GM19372 (cell line): ENCODE measurements at regions not wholly inside any gene's neighbourhood (a gene's known extent, or its start where the extent isn't known, plus 50 kb on each side); places are given as distances from the start of the nearest gene placed in this dataset.
"Not testable (repeated sequence)": the region's sequence is repeated elsewhere in the genome, so short reads cannot be mapped to it uniquely, and the experiment has no call there.

Experiments
- ATAC-seq: cut with Tn5 transposase; IDR thresholded peaks from one replicate; pipeline ENCODE4 v1.9.1; 2021; ENCODE audit warnings: mild to moderate bottlenecking, low read depth, moderate library complexity; ENCODE audit not compliant: unreplicated experiment

DNA sequence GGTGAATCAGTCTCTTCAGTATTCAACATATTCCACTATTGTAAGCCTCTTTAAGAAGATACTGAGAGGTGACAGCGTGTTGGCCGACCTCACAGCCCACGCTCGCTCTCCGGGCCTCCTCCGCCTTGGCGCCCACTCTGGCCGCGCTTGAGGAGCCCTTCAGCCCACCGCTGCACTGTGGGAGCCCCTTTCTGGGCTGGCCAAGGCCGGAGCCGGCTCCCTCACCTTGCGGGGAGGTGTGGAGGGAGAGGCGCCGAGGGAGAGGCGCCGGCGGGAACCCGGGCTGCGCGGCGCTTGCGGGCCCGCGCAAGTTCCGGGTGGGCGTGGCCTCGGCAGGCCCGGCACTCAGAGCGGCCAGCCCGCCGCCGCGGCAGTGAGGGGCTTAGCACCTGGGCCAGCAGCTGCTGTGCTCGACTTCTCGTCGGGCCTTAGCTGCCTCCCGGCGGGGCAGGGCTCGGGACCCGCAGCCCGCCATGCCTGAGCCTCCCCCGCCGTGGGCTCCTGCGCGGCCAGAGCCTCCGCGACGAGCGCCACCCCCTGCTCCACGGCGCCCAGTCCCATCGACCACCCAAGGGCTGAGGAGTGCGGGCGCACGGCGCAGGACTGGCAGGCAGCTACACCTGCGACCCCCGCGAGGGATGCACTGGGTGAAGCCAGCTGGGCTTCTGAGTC, 306.4 kb downstream of the SEMA3D start:
- not testable (repeated sequence) for ATAC-seq

DNA sequence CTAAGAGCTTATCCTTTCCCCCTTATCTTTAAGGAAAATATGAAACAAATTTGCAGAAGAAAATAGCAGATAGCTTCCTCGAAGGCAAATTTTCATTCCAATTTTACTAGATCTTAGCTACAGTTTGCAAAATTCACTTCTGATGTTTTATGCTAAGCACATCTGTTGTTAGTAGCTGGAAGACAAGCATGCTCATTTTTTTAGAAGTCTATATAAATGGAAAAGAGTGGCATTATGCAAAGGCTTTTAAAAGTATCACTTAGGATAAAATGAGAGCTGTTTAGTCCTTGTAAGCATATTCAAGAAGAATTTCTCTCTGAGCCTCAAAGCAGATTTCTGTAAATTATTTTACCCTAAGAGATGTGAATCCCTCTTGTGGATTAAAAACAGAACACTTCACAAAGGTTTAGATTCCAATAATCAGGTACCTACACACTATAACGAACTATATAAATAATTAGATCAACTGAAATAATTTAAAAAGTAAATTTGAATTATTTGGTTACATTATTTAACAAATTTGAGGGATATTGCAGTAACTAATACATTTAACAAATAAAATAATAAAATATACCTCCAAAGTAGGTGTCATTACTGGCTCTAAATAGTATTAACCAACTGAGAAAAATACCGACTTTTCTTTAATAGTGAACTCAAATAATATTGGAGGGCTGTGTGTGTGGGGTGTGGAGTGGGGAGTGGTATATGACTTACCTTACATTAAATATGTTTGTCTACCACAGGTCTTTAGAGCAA, 307.1 kb downstream of the SEMA3D start:
- ATAC-seq, result no peak

DNA sequence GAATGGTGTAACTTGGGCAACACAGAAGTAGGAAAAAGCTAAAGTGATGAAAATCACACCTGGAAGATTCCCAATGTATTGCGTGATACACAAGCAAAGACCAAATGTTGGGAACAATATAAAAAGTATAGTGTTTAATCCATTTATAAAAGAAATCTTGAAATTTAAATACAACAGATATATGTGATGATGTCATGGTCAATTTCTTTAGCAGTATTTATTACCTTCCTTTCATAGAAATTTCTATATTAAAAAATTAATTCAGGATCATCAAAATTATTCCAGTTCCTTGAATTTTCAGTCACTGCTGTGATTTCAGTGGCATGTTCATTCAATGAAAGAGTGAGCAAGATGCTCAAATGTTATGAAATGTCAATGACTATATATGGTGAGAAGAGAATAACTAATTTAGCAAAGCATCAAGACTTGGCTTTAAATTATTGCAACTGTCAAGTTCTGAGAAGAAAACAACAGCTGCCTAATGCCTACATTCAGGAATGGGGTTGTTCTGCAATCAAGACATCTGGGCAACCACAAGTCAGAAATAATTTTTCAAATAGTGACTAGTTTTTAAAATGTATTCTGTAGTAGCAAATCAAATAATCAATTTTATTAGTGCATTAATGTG, 308.8 kb downstream of the SEMA3D start:
- ATAC-seq, result no peak

DNA sequence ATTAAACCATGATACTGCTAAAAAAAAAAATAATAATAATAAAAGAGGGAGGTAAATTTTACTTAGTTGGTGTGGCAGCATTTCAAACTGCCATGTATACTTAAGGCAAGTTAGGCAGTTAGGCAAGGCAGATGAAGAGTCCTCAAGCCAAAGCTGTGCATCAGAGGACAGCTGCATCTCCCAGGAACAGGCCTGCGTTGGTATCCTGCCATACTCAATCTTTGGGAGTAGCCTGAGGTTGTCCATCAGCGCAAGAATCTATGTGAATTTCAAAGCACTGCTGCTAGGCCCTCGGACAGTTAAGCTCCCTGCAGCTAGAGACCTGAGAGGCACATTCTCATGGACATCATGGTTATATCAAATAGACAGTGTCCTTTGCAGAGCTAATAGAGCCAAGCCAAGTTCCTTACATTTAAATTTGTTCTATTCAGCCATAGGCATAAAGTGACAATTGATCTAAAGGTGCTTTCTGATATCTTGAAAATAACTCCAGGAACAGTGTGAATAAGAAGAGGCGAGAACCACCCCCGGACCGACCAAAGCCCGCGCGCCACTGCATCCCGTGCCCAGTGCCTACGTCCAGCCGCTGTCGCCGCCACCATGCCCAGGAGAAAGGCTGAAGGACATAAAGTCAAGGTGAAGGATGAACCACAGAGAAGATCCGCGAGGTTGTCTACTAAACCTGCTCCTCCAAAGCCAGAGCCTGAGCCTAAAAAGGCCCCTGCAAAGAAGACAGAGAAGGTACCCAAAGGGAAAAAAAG, 310.6 kb downstream of the SEMA3D start:
- ATAC-seq, result no peak

DNA sequence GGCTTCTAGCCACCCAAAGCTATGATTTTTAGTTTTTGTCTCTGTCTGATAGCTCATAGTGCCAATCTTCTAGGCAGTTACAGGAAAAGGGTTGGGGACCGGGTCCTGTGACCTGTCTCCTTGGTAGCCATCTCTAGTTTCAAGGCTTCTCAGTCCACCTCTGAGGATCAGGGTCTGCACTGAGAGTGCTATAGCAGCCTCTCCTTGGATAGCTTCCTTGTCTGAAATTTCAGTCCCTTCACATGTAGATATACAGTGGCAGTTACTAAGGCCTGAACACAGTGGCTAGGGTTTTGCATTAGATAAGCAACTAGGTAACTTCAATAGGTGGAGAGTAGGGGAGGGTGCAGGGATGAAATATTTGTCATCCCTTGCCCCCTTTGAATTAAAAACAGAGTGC, 321.3 kb downstream of the SEMA3D start:
- no peak for ATAC-seq

DNA sequence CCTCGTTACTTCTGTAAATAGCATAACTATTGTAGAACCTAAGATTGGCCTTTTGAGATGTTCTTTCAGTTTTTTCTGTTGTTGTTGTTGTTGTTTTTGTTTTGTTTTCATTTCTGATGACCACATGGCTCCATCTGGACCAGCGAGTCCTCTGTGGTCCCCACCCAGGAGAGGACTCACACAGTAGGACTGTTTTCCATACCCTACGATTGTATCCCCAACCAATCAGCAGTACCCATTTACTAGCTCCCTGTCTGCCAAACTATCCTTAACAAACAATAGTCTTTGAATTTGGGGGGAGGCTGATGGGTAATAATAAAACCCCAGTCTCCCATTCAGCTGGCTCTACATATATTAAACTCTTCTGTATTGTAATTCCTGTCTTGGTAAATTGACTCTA, 329.5 kb downstream of the SEMA3D start:
- no peak for ATAC-seq

DNA sequence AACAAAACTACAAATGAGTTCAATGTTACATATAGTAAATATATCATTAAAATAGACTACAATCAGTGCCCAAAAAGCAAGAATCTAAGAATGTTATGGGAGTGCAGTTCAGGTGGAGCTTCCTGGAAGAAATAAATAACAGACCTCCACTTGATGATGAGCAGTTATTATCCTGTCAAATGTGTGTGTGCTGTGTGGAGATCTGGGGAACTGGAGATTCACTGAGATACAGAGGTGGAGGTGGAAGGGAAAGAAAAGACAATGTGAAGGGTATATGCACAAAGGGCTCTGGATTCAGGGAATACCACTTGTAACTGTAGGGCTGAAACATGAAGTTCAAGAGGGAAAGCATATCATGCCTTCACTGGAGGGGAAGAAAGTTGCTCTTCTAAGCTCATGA, 331.1 kb downstream of the SEMA3D start:
- no peak for ATAC-seq

DNA sequence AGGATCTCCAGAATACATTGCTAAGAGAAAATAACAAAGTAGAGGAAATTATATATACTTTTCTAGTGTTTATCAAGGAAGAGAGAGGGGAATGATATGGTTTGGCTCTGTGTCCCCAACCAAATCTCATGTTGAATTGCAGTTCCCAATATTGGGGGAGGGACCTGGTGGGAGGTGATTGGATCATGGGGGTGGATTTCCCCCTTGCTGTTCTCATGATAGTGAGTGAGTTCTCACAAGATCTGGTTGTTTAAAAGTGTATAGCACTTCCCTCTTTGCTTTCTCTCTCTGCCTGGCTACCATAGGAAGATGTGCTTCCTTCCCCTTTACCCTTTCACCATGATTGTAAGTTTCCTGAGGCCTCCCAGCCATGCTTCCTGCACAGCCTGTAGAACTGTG, 337.9 kb downstream of the SEMA3D start:
- ATAC-seq, result not testable (repeated sequence)

DNA sequence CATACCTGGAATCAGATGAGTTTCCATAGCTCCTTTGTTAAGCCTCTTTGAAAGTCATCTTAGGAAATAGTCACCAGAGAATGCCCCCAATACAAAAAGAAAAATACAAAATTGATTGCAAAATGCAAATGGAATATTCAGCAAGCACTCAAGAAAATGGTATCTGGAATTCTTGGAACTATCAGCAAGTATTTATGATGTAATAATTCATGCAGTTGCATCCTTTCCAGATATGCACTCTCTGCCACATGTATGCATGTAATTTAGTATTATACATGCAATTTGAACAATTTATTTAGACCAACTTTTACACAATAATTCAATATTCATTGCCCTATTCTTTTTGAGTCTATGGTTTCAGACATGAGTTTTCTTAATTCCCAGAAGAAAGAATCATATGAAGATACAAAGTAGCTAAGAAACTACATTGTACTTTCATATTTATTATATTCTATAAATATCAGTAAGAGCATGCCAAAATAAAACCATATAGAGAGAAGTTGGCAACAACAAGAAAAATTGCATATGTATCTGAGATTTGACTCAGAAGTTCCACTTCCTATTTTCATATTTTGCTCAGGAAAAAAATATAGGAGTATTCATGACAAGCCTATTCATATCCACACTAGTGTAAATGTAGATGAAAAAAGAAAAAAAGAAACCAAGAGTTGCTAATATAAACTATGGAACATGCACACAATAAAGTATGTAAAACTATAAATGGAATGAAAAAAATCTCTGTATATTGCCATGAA, 338.5 kb downstream of the SEMA3D start:
- ATAC-seq, result no peak

DNA sequence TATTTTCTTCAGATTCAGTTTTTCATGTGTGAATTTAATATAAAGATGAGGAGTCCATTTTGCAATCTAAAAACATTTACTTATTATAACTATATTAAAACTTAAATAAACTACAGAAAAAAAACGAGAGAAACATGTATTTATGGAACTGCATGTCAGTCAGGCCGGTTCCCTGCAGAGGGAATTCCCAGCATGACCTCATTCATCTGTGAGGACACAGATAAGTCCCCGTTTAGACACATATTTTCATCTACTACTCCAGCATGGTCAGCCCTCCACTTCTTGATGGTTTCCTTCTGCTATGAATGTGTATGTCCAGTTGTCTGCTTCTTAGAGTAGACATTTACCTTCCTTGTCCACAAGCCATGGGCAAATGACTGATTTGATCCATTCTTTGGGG, 339.1 kb downstream of the SEMA3D start:
- no peak for ATAC-seq

DNA sequence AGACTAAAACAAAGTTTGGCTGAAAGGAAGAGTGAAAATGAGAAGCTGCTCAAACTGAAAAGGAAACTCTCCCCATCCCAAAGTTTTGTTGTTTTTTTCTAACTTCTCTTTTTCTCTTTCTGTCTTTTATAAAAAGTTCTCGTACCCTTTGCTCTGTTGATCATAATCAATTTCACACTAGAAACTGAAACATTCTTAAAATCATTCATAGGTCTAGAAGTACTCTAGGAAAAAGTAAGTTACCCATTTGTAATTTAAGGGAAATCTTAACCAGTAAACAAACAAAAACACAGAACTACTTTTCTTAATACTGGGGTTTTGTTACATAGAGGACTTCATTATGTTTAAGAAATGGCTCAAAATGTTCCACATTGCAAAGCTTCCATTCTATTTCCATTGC, 339.8 kb downstream of the SEMA3D start:
- no peak for ATAC-seq

DNA sequence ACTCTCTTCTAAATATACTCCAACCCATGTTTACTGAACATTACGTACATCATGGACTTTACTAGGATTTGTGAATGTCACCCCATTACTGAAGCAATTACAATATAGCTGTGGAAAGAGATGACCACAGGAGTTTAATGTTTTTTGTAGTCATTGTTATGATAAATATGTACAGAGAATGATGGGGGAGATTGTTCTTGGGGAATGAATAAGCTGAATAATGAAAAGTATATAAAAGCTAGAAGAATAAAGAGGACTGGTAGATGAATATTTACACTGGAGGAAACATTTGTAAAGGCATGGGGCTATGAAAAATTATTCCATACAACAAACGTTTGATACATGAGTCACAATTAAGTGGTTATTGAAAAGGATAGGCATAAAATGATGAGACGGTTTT, 340.9 kb downstream of the SEMA3D start:
- ATAC-seq, result no peak

DNA sequence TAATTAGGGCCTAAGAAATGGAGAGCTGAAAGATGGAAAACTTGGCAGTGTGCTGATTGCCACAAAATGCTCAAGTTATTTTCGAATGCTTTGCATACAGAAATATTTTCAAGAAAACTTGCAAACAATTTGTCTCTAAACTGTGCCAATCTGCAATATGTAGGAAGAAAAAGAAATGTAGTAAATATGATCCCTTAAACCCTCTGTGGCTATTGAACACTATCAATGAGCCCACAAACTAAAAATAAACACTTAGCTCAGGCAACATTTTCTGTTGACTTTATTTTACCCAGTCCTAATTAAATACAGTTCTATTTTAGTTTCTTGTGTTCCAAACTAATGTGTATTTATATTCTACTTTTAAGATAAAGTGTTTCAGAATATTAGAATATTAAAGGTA, 342.1 kb downstream of the SEMA3D start:
- no peak for ATAC-seq

DNA sequence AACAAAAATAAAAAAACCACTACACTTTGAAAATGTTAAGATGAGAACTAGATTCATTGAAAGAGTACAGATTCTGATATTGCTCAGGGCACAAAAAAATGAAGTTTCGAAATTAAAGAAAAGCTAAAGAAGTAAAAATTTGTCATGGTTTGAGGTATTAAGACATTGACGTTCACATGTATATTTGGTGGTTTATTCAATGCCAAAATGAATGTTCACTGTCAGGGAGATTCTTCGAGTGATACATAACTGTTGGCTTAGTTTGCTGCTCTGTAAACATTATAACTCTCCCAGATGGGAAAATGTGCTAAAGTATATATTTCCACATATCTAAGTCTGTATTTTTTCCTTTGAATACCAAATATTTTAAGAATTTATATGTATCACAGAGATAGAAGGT, 345.0 kb downstream of the SEMA3D start:
- ATAC-seq, result no peak

DNA sequence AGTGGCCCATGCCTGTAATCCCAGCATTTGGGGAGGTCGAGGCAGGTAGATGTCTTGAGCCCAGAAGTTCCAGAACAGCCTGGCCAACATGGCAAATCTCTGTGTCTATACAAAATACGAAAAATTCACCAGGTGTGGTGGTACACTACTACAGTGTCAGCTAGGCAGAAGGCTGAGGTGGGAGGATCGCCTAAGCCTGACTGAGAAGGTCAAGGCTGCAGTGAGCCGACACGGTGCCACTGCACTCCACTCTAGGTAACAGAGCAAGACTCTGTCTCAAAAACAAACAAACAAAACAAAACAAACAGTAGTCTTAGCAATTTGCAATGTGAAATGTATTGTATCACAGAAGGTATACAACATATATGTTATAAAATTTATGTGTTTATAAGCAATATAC, 348.0 kb downstream of the SEMA3D start:
- no peak for ATAC-seq

DNA sequence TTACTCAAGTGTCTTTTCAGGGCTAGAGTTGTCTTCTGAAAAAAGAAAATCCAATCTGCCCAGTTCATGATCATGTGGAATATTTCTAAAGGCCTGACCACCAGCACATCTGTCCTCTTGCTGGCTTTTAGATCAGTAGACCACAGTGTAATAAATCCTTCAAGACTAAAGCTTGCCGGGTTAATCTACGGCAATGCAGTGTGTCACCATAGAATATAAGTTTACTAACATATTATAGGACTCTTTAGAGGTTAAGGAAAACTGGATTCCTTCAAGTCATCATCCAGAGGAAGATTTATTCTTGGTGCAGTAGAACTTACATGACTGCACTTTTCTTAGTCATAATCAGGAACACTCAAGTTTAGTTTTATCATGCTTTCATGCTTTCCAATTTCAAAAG, 349.5 kb downstream of the SEMA3D start:
- no peak for ATAC-seq

DNA sequence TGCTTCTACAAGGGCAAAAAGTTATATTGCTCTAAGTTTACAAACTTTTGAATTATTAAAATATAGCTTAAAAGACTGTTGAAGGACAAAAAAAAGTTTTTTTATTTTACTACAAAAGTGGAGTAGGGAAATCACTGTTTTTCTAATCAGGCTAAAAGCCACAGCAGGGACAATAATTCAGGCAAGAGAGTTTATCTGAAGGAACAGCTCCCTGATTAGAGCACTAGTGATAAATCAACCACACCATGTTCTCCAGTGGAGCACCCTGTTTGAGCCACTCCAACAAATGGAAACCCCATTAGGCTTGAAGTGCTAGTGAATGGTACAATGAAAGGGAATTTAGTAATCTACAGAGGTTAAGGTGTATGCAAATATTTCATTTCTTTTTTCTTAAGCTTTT, 357.1 kb downstream of the SEMA3D start:
- ATAC-seq, result no peak

DNA sequence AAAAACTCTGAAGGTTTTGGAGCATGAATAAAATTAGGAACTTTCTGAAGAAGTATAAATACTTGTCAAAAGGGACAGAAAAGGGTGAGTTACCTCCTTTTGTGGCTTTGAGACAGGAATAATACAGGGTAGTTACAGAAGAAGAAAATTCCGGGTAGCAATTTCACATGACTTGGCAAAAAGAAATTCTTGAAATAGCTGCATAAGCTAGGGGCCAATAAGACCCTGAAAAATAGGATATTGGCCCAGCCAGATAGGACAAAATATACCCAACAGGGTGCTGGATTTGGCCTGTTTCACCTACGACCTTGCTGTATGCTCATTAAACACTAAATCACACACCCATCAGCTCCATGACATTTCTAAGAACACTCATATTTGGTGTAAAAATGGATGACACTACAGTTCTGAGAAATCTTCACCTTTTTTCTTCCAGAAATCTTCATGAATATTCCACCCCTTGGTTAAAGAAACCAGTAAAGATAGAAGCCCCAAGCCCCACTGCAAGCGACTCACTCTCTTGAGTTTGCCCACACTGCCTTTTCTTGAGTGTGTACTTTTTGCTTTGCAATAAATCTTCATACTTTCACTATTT, 362.7 kb downstream of the SEMA3D start:
- ATAC-seq, result no peak

DNA sequence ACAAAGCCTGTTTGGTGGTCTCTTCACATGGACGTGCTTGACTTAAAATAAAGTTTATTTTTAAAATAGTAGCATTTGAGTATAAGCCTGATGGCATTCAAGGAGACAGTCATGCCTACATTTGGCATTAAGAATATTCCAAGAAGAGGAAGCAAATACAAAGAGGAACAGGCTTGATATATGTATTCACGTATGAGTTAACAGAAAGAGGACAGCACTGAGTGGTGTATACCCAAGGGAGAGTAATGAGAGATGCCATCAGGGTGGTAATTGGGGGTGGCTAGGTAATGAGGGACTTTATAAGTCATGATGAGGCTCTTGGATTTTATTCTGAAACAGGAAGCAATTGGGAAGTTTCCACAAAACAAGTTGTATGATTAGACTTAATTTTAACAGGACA, 363.3 kb downstream of the SEMA3D start:
- ATAC-seq, result no peak

DNA sequence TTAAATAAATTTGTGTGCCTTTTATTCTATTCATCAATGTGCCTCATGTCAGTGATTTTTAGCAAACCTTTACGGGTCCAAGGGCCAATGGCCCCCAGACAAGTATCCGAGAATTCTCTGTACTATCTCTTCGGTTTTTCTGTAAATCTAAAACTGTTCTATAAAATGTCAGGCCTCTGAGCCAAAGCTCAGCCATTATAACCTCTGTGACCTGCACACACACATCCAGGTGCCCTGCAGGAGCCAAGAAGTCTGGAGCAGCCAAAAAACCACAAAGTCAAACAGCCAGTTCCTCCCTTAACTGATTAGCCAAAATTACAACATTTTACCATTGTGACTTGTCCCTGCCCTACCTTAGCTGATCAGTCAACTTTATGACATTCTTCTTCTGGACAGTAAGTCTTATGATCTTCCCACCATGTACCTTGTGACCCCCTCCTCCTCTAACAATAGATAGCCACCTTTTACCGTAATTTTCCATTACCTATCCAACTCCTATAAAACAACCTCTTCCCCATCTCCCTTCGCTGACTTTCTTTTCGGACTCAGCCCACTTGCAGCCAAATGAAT, 363.8 kb downstream of the SEMA3D start:
- no peak for ATAC-seq
